DMS114 treated with DMSO at 0.1 percent for 48 hours (cell line): ENCODE measurements at regions not wholly inside any gene's neighbourhood (a gene's known extent, or its start where the extent isn't known, plus 50 kb on each side); places are given as distances from the start of the nearest gene placed in this dataset.

Source experiments
- DNase-seq: peaks from one replicate; lab custom pipeline; 2025; ENCODE audit not compliant: unreplicated experiment; lab: John Stamatoyannopoulos, UW

DNA sequence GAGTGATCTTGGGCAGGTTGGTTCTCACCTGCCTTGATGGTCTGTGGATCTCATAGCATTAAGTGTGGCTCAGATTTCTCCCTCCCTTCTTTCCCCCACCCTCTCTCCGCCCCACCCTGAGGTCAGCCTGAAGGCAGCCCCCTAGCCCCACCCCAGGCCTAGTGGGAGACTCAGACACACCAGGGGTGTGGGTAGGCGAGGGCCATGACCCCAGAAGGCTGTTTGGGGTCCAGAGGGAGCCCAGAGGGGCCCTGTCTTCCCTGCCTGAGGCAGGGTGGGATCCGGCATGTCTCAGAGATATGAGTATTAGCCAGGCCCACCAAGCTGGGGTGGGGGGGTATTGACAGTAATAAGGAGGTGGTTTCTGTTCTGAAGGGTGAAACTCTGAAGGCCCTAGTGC lies 160.5 kb downstream of the GLI2 start:
- DNase-seq, result no peak

DNA sequence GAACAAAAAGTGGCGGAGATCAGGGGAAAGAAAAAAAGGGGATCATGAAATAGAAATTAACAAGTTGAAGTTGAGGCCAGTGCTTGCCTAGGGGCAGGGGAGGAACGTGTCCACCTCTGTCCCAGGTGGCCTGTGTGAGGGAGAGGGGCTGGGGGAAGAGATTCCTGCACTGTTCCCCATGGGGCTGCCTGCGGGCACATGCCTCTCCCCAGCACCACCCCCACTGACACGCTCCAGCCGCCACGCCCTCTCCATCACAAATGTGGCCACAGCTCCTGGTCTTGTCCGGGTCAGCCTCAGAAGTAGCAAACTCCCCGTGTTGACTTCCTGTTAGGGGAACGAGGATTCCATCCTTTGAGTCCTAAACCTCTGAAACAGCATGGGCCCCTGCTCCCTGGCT lies 161.2 kb downstream of the GLI2 start:
- DNase-seq, result no peak

GRCh38 chr2:120897399-120897798 lies 161.7 kb downstream of the GLI2 start:
- DNase-seq, result no peak

- DNase-seq, result no peak
Measured at GRCh38 chr2:120898496-120898895, 162.8 kb downstream of the GLI2 start.

DNA sequence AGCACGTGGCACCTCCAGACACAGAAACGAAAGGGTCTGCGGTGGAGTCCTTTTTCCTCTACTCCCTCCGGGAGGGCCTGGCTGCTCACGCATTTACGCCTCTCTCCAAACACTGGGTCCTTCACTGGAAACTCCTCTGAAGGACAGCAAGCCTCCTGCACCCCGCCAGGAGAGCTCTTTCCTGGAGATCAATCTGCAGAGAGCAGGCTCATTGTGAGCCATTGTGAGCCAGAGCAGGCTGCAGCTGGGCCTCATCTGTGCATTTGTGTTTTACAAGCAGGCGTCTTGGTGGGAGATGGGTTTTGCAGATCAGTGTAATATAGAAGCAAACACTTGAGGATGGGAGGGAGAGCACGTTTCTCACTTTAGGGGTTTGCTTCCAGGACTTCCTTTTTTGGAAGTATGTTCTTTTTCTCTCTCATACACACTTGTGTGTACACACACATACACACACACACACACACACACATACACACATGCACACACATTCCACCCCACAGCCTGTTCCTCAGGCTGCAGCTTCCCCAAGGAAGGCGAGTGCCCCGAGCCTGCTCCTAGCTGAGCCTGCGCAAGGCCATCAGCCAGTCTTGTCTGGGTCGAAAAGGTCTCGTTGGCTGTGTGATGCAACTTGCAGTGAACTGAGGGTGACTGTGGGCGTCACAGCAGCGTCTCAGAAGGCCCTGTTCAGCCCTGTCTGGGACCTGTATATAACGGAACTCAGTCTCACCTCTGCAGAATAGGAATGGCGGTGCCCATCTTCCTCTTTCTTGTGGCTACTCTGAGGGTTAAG lies 163.5 kb downstream of the GLI2 start:
- no peak for DNase-seq

GRCh38 chr2:120899771-120900170 lies 164.1 kb downstream of the GLI2 start:
- no peak for DNase-seq

DNA sequence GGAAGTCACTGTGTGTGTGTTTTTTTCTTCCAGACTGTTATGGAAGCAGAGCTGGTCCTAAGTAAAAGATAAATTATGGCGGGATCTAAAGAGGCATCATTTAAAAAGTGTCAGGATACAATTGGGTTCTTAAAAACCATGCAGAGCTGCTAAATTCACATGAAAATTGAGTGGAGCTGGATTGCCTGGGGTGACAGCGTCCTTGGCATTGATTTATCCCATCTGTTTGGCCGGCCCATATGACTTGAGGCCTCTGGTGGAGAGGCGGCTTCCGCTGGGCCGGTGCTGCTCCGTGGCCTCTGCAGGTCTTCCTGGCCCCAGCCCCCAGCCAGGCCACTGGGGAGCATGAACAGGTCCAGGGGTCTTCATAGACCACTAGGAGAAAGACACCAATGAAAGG lies 165.5 kb downstream of the GLI2 start:
- DNase-seq, result no peak

DNA sequence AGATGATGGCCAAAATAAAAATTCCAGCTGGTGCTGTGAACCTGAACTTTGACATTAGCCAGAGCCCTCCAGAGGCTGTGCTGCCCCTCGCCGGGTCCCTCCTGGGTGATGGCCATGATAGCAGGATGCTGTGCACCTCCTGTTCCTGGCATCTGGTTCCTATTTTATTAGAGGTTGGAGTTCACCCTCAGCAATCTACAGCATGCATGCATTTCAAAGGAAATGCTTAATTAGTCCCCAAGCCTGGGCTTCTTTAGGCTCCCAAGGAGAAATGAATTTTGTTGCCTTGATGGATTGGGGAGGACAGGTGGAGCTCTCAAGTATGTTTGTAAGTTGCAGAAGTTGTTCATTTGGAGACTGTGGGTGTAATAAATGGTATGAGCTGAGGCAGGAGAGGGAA lies 166.9 kb downstream of the GLI2 start:
- DNase-seq, result no peak

DNA sequence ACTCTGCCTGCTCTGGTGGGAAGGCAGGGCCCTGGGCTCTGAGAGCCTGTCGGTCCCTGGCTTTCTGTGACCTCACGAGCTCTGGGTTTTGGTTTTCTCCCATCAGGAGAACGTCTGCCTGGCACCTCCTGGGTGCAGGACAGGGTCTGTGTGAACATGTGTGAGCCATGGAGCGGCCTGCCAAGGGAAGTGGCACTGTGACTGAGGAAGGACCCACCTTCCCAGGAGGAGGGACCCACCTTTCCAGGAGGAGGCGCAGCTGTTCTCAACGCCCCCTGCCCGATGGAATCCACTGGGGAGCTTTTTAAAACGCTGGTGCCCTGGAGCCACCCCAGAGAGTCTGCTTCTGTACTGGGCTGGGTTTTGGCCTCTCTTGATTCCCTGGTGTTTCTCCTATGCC lies 168.7 kb downstream of the GLI2 start:
- DNase-seq, result no peak

DNA sequence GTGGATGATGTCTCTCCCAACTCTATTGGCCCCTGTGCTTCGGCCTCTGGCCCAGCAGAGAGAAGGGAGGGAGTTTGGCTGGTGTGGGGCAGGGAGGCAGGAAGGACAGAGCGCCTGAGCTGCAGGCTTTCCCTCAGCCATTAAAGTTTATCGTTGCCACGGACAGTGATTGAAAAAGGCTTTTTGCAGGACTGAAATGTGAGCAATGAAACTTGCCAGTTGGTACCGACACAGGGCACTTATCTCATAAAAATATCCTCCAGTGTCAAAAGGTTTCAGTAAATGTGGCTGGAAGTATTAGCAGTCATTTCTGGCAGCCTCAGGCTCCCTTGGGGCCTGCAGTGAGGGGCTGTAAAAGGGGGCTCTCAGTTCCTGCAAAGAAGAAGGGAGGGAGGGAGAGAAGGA lies 169.2 kb downstream of the GLI2 start:
- no peak for DNase-seq

GRCh38 chr2:120905298-120905697 lies 169.6 kb downstream of the GLI2 start:
- DNase-seq, result no peak

DNA sequence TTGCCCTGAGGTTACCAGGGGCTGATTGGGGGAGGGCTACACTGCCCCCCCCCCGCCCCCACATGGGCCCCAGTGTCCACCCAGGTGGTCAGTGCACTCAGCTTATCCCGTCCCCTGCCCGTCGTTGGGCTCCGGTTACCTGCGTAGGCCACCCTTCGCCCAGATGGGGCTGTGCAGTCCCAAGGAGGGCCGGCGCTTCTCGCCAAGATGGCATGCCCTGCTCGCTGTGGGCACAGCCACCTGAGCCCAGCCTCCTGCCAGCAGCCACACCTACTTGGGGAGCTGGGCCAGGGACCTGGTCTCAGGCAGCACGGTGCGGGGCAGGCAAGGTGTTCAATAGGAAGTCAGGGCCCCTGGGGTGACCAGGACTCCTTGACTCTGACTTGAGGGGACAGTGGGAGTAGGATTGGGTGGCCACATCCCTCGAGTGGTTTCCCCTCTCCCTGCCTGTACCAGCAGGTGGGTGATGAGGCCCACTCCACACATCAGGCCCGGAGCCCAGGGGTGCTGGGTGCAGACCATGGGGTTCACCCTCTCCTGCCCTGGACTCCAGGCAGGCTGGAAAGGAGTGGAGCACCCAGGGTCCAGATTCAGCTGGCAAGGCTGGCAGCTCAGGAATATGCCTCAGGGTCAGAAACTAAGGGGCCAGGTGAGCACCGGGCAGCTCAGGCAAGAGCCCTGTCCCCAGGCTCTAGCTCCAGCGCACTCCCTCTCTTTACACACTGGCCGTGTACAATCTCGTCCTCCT lies 170.3 kb downstream of the GLI2 start:
- DNase-seq, result no peak

DNA sequence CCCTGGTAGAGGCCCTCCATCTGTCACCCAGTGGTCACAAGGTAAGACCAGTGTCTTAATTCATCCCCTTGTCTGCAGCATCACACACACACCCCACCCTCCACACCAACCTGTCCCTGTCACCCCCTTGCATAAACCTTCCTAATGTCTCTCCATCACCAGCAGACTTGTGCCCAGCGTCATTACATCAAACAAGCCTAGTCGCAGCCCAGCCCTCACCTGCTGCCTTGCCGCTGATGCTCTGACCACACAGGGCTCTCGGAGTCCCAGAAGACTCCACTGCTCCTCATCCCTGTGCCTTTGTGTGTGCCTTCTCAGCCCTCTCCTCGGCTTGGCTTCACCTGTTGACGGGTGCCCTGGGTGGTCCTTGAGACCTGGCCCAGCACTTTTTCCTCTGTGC lies 171.2 kb downstream of the GLI2 start:
- DNase-seq, result no peak

GRCh38 chr2:120907822-120908221 lies 172.2 kb downstream of the GLI2 start:
- no peak for DNase-seq

DNA sequence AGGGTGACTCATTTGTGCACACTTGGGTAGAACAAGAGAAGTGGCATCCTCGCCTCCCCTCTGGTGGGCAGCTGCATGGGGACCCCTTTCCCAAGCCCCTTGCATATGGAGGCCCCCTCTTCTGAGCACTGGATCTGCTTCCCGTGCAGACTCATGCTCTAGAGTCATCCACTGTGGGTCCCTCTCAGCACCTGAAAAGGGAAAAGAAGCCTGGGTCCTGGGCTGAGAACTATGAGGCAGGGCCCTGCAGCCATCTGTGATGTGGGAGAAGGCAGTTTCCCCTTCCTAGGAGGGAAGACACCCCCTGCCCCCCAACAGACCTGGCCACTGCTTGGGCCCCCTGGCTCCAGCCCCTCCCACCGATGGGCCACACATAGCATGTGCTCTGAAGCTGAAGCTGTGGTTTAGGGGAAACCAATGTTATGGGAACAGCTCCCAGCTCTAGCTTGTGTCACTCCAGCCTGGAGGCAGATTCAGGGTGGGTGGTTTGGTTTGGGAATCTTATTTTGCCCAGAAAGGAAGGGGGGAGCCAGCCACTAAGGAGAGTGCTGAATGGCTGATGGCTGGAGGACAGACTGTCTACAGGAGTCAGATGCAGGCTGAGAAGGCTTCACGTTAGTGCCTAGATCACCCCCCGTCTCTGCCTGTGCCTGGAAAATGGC lies 172.8 kb downstream of the GLI2 start:
- DNase-seq, result no peak

DNA sequence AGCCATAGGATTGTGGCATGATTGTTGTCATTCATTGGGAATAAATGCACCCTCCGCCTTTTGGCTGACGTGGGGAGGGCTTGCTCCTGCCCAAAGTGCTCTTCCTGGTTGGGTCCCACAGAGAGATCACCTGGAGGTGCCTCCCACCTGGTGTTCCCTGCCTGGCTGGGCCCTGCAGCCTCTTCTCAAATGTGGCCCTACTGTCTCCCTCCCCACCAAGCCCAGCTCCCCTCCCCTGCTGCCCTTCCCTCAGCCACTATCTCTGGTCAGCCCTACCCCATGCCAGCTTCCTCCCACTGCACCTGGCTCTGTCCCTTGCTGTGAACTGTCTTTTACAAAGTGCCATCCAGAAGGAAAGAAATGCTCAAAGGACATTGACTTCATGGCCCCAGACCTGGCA lies 173.4 kb downstream of the GLI2 start:
- no peak for DNase-seq

- no peak for DNase-seq
Measured at GRCh38 chr2:120910164-120910563, 174.5 kb downstream of the GLI2 start.

DNA sequence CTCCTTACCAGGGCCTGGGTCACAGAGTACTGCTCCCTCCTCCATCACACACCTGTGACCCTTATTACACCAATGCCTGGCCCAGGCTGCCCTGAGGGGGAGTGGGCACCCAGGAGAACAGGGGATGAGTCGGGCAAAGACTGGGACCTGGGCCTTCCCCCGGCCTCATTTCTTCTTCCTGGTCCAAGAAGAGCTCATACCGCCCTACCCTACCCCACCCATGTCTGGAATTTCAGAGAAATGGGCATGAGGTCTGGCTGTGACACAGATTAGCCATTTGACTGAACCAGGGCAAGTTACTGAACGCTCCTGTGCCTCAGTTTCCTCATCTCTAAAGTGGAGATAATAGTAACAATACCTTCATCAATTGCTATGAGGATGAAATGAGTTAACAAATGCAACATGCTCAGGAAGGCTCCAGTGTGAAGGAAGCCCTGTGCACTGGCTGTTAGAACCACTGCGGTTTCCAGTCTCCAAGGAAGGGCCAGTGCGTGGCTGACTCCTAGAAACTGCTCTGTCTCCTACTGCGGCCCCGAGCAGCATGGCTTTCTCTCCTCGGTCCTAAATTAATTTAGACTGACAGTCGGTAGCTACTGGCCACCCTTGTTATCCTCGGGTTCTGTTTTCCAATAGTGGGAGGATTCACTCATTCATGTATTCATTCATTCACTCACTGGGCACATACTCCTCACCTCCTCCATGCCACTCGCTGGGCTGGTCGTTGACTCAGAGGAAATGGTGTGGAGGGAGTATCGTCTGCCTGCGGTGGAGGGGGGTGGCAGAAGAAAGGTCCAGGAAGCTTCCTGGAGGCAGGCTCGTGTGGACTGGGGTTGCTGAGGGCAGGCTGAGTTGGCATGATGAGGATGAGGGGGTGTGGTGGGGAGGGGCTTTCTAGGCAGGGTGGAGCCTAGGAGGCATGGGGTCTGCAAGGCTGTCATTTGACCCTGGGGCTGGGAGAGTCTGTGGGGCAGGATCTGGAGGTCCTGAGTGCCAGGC lies 175.6 kb downstream of the GLI2 start:
- DNase-seq, result no peak

GRCh38 chr2:120912101-120912985 lies 176.7 kb downstream of the GLI2 start:
- no peak for DNase-seq
